ENCODE measurements at regions not wholly inside any gene's neighbourhood (a gene's known extent, or its start where the extent isn't known, plus 50 kb on each side); places are given as distances from the start of the nearest gene placed in this dataset.

DNA sequence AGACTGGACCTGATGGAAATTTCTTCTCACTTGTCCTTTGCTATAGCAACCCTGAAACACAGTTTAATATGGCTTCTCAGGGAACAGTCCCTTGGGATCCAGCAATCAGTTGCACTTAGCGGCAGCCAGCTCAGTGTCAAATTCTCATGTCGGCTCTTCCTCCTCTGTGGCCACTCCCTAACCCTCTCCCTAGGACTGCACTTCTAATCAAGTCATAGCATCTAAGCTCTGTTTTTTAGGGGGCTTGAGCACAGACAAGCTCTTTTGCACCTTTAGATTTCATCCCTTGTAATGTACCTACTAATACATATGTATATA is 250.5 kb upstream of the TLE3 start:
- no peak overlapping the region for H3K9ac ChIP-seq (ENCODE audit: insufficient read length, low read depth)
- no peaks in the 10 kb centered on the region for H3K27me3 ChIP-seq (ENCODE audit: insufficient read depth, insufficient read length)
- TF ChIP-seq ZNF274 (IDR thresholded peaks at IDR 0.05; ENCODE audit: low read depth, low read length), result no peak
- no peak for TF ChIP-seq YY1 (IDR thresholded peaks at IDR 0.05; ENCODE audit: insufficient read depth, insufficient read length)
- no peak for TF ChIP-seq SUZ12 (IDR thresholded peaks at IDR 0.05; ENCODE audit: extremely low read depth, insufficient read depth, insufficient read length)
- DNase-seq (ENCODE audit: low read depth, low spot score), result no peak
- H3K9me3 ChIP-seq (ENCODE audit: insufficient read depth, low read length), result no peaks in the 10 kb centered on the region
- no peaks in the 10 kb centered on the region for H3K36me3 ChIP-seq (ENCODE audit: insufficient read depth, insufficient read length, low read length)
- H3K4me3 ChIP-seq (ENCODE audit: insufficient read length, low read depth), result no peak overlapping the region
- peaks cover 3% of the 10 kb centered on the region for H3K4me1 ChIP-seq (ENCODE audit: insufficient read depth, insufficient read length)

- Histone ChIP-seq H3K9ac (ENCODE audit: insufficient read length, low read depth) (no peak overlapping the region), H3K9me3 (ENCODE audit: insufficient read depth, low read length) (no peaks in the 10 kb centered on the region), H3K27me3 (ENCODE audit: insufficient read depth, insufficient read length) (no peaks in the 10 kb centered on the region), H3K4me1 (ENCODE audit: insufficient read depth, insufficient read length) (peaks cover 3% of the 10 kb centered on the region), H3K4me3 (ENCODE audit: insufficient read length, low read depth) (no peak overlapping the region), H3K36me3 (ENCODE audit: insufficient read depth, insufficient read length, low read length) (no peaks in the 10 kb centered on the region)
- TF ChIP-seq YY1 (IDR thresholded peaks at IDR 0.05; ENCODE audit: insufficient read depth, insufficient read length) (no peak), ZNF274 (IDR thresholded peaks at IDR 0.05; ENCODE audit: low read depth, low read length) (no peak), SUZ12 (IDR thresholded peaks at IDR 0.05; ENCODE audit: extremely low read depth, insufficient read depth, insufficient read length) (no peak)
- DNase-seq (ENCODE audit: low read depth, low spot score), result no peak
Observed at GRCh38 chr15:70347321-70348225, 249.9 kb upstream of the TLE3 start.

DNA sequence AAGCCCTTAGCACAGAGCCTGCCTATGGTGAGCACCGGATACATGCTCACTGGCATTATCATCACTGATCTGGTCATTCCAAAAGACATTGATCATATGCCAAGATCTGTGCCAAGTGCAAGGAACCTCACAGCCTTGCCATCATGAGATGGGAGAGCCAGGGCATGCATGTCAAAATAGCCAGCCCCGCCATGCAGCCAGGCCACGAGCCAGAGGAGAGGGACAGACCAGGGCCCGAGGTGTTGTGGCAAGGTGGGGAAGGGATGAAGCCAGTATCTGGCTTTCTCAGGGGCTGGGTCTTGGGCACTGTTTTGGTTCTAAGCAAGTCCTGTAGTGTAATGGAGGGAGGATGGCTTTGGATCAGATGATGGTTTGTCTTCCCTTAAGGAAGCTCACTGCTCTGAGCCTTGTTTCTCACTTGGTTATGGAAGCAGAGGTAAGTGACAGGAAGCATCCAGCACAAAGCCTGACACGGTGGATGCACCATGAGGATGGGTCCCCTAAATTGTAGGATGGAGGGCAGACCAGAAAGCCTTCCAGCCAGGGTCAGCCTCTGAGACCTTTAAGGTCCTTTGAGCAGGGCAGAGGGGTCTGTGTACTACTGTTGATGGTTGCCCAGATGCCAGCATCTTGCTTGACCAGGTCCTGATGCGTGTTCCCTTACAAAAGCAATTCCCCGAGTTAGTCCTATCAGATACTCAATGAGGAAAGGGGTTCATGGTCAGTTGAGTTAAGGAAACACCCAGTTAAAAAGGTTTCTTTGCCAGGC is 247.7 kb upstream of the TLE3 start:
- TF ChIP-seq YY1 (IDR thresholded peaks at IDR 0.05; ENCODE audit: insufficient read depth, insufficient read length) (no peak), ZNF274 (IDR thresholded peaks at IDR 0.05; ENCODE audit: low read depth, low read length) (no peak), SUZ12 (IDR thresholded peaks at IDR 0.05; ENCODE audit: extremely low read depth, insufficient read depth, insufficient read length) (no peak)
- Histone ChIP-seq H3K9me3 (ENCODE audit: insufficient read depth, low read length) (no peaks in the 10 kb centered on the region), H3K4me3 (ENCODE audit: insufficient read length, low read depth) (no peak overlapping the region), H3K4me1 (ENCODE audit: insufficient read depth, insufficient read length) (peaks cover 3% of the 10 kb centered on the region), H3K27me3 (ENCODE audit: insufficient read depth, insufficient read length) (no peaks in the 10 kb centered on the region), H3K36me3 (ENCODE audit: insufficient read depth, insufficient read length, low read length) (no peaks in the 10 kb centered on the region), H3K9ac (ENCODE audit: insufficient read length, low read depth) (no peak overlapping the region)
- no peak for DNase-seq (ENCODE audit: low read depth, low spot score)

GRCh38 chr15:70344666-70345065 is 246.9 kb upstream of the TLE3 start:
- Histone ChIP-seq H3K9ac (ENCODE audit: insufficient read length, low read depth) (no peak overlapping the region), H3K4me1 (ENCODE audit: insufficient read depth, insufficient read length) (peaks cover 3% of the 10 kb centered on the region), H3K27me3 (ENCODE audit: insufficient read depth, insufficient read length) (no peaks in the 10 kb centered on the region), H3K36me3 (ENCODE audit: insufficient read depth, insufficient read length, low read length) (no peaks in the 10 kb centered on the region), H3K4me3 (ENCODE audit: insufficient read length, low read depth) (no peak overlapping the region), H3K9me3 (ENCODE audit: insufficient read depth, low read length) (no peaks in the 10 kb centered on the region)
- TF ChIP-seq YY1 (IDR thresholded peaks at IDR 0.05; ENCODE audit: insufficient read depth, insufficient read length), result no peak
- no peak for TF ChIP-seq SUZ12 (IDR thresholded peaks at IDR 0.05; ENCODE audit: extremely low read depth, insufficient read depth, insufficient read length)
- no peak for TF ChIP-seq ZNF274 (IDR thresholded peaks at IDR 0.05; ENCODE audit: low read depth, low read length)
- no peak for DNase-seq (ENCODE audit: low read depth, low spot score)

DNA sequence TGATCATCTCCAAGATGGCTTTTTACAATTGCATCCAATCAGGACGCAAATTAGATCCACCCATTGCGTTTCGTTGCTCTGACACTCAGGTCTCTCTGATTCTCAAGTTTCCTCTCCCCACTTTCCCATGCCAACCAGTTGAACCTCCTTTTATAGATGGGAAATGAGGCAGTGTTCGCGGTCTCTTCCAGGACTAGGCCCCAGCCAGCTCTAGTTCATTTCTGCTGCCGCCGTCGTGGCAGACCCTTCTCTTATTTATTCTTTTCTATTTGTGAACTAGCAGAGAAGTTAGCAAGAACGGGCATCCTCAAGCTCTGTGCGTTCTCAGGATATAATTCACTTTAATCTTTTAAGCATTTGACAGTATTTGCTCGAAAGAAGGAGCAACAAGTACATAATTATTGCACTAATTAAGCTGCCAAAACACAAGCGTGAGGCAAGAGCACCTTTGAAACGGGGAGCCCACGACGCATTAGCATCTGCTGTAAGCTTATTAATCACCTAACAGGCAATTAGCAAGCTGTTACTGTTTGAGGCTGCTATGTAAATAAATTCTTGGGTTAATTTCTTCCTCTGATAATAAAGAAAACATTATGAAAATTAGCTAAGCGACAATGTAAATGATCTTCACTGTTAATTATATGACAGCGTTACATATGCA is 246.4 kb upstream of the TLE3 start:
- no peak for TF ChIP-seq YY1 (IDR thresholded peaks at IDR 0.05; ENCODE audit: insufficient read depth, insufficient read length)
- TF ChIP-seq ZNF274 (IDR thresholded peaks at IDR 0.05; ENCODE audit: low read depth, low read length), result no peak
- TF ChIP-seq SUZ12 (IDR thresholded peaks at IDR 0.05; ENCODE audit: extremely low read depth, insufficient read depth, insufficient read length), result no peak
- Histone ChIP-seq H3K4me3 (ENCODE audit: insufficient read length, low read depth) (no peak overlapping the region), H3K9ac (ENCODE audit: insufficient read length, low read depth) (no peak overlapping the region), H3K9me3 (ENCODE audit: insufficient read depth, low read length) (no peaks in the 10 kb centered on the region), H3K27me3 (ENCODE audit: insufficient read depth, insufficient read length) (no peaks in the 10 kb centered on the region), H3K36me3 (ENCODE audit: insufficient read depth, insufficient read length, low read length) (no peaks in the 10 kb centered on the region), H3K4me1 (ENCODE audit: insufficient read depth, insufficient read length) (peaks cover 3% of the 10 kb centered on the region)
- no peak for DNase-seq (ENCODE audit: low read depth, low spot score)

DNA sequence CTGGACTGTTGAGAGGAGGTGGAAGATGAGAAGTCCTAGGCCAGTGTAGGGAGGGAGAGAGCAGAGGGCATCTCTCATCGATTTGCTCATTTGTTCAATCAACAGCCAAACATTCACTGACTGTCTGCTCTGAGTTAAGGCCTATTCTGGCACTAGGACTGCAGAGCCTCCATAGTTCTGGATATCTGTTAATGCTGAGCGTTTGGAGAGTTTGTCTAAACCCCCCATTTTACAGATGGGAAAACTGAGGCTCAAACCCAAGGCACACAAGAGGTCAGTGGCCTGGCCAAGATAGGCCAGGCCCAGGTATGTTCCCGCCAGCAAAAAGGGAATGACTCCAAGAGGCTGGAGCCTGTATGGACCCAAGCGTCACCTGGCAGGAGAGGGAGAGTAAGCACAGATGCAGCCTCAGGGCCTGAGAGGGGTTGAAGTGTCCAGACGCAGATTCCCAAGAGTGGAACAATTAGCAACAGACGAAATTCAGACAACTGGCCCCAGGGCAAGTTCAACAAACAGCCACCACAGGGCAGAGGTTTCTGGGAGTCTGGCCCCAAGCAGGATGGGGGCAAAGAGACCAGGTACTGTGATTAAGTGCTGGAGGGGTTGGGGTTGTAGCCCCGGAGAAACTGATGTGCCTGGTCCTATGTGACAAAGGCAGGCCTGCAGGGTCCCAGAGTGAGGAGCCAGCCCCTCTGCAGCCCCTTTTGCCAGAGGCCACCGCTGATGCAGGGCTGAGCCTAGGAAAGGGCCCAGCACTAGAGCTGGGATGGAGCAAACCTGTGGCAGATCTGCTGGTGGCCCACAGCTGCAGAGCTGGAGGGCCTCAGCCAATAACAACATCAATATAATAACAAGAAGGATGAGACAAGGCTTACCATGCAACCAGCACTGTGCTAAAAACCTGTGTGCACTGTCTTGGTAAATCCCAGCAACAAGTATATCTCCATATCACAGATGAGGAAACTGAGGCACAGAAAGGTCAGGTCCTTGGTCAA is 245.1 kb upstream of the TLE3 start:
- TF ChIP-seq SUZ12 (IDR thresholded peaks at IDR 0.05; ENCODE audit: extremely low read depth, insufficient read depth, insufficient read length), result no peak
- no peak for TF ChIP-seq YY1 (IDR thresholded peaks at IDR 0.05; ENCODE audit: insufficient read depth, insufficient read length)
- TF ChIP-seq ZNF274 (IDR thresholded peaks at IDR 0.05; ENCODE audit: low read depth, low read length), result no peak
- no peak for DNase-seq (ENCODE audit: low read depth, low spot score)

More for the DNA sequence above, 245.1 kb upstream of the TLE3 start:
- Histone ChIP-seq H3K4me3 (ENCODE audit: insufficient read length, low read depth) (no peak overlapping the region), H3K9me3 (ENCODE audit: insufficient read depth, low read length) (no peaks in the 10 kb centered on the region), H3K4me1 (ENCODE audit: insufficient read depth, insufficient read length) (peaks cover 2% of the 10 kb centered on the region), H3K27me3 (ENCODE audit: insufficient read depth, insufficient read length) (no peaks in the 10 kb centered on the region), H3K36me3 (ENCODE audit: insufficient read depth, insufficient read length, low read length) (no peaks in the 10 kb centered on the region), H3K9ac (ENCODE audit: insufficient read length, low read depth) (no peak overlapping the region)

Data from NT2/D1 (cell line).